Tibial nerve (tissue), 4 donors: ENCODE measurements at regions not wholly inside any gene's neighbourhood (a gene's known extent, or its start where the extent isn't known, plus 50 kb on each side); places are given as distances from the start of the nearest gene placed in this dataset.

Source experiments
- DNase-seq, 2 donors: peaks; one replicate each; pipeline ENCODE4 v3.0.0-alpha.2; 2019; ENCODE audit warnings: low spot score in 2 of 2
- H3K27ac ChIP-seq, 4 donors: fragments of 200-600 bp; sonication (generic) in 3 of 4; one replicate each; pipeline ENCODE4 v1.5.1; 2017 to 2019; ENCODE audit warnings: mild to moderate bottlenecking in 1 of 4
- H3K27me3 ChIP-seq, 2 donors: fragments of 200-600 bp; sonication (generic) in 1 of 2; one replicate each; pipeline versions ENCODE4 v1.5.1 to v1.6.0; 2017 to 2019
- H3K36me3 ChIP-seq, 3 donors: fragments of 200-600 bp; sonication (generic); one replicate each; pipeline ENCODE4 v1.5.1; 2018 to 2019
- H3K4me1 ChIP-seq, 4 donors: fragments of 200-600 bp; sonication (generic) in 3 of 4; one replicate each; pipeline ENCODE4 v1.5.1; 2017 to 2019
- H3K4me3 ChIP-seq, 4 donors: fragments of 200-600 bp; sonication (generic) in 3 of 4; one replicate each; pipeline ENCODE4 v1.5.1; 2017 to 2019; ENCODE audit warnings: mild to moderate bottlenecking in 1 of 4, moderate library complexity in 1 of 4
- H3K9me3 ChIP-seq, 4 donors: fragments of 200-600 bp; sonication (generic) in 3 of 4; one replicate each; pipeline ENCODE4 v1.5.1; 2017 to 2019
- CTCF ChIP-seq, 5 experiments: fragments of 200-600 bp in 3 of 5; fragments of 450-650 bp in 2 of 5; sonication (generic) in 3 of 5; IDR thresholded peaks; one replicate each; pipeline ENCODE4 v1.5.1; 2016 to 2019; ENCODE audit warnings: antibody characterized with exemption in 5 of 5, mild to moderate bottlenecking in 3 of 5, moderate library complexity in 2 of 5
- EP300 ChIP-seq, 2 donors: sonication (generic); formaldehyde crosslinking; IDR thresholded peaks; one replicate each; pipeline ENCODE4 v1.6.1; 2017; ENCODE audit warnings: antibody characterized with exemption in 2 of 2, mild to moderate bottlenecking in 1 of 2
- POLR2A ChIP-seq, 2 donors: fragments of 450-650 bp; IDR thresholded peaks; one replicate each; pipeline ENCODE4 v1.6.1; 2017; ENCODE audit warnings: antibody characterized with exemption in 2 of 2, mild to moderate bottlenecking in 2 of 2, moderate library complexity in 2 of 2
- WGBS, 2 donors: methylation state at CpG; one replicate each; pipeline ENCODE4 v1.1.5; 2018; 5-methylcytosine and 5-hydroxymethylcytosine counted together

- WGBS, 2 donors = 94 to 97% methylated on average over 11 of the region's 11 CpGs
- Histone ChIP-seq H3K27me3 (no peaks in the 10 kb centered on the region), H3K9me3 (no peaks in the 10 kb centered on the region), H3K27ac (no peak overlapping the region), H3K36me3 (peaks cover 0 to 86% (median 5%) of the 10 kb centered on the region in 3 donors), H3K4me3 (no peak overlapping the region), H3K4me1 (no peaks in the 10 kb centered on the region)
- TF ChIP-seq CTCF (IDR thresholded peaks at IDR 0.05) (no peak), POLR2A (IDR thresholded peaks at IDR 0.05) (no peak), EP300 (IDR thresholded peaks at IDR 0.05) (no peak)
- no peak for DNase-seq
Measured at GRCh38 chr15:62711691-62712454, 330.7 kb upstream of the TPM1 start.

DNA sequence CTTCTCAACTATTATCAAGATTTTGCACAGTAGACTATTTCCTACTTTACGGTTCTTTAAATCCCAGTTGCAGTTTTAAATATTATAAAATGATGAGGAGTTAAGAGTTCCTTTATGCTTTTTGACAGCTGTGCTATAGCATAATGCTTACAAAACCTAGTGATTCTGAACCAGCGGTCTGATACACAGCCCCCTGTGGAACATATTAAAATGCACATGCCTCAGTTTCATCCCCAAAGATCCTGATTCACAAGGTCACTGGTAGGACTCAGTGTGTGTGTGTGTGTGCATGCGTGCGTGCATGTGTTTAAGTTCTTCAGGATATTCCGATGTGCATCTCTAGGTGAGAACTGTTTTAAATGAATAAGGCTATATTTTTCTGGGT is 330.1 kb upstream of the TPM1 start:
- DNase-seq = no peak
- Histone ChIP-seq H3K4me3 (no peak overlapping the region), H3K4me1 (no peaks in the 10 kb centered on the region), H3K9me3 (no peaks in the 10 kb centered on the region), H3K27me3 (no peaks in the 10 kb centered on the region), H3K27ac (no peak overlapping the region), H3K36me3 (peaks cover 0 to 86% (median 0%) of the 10 kb centered on the region in 3 donors)
- WGBS, 2 donors = 76 to 78% methylated on average over 5 of the region's 5 CpGs
- TF ChIP-seq CTCF (IDR thresholded peaks at IDR 0.05) (no peak), EP300 (IDR thresholded peaks at IDR 0.05) (no peak), POLR2A (IDR thresholded peaks at IDR 0.05) (no peak)

GRCh38 chr15:62715946-62716345 is 326.6 kb upstream of the TPM1 start:
- Histone ChIP-seq H3K27ac (no peak overlapping the region), H3K4me1 (no peaks in the 10 kb centered on the region), H3K27me3 (no peaks in the 10 kb centered on the region), H3K9me3 (no peaks in the 10 kb centered on the region), H3K36me3 (peaks cover 0 to 87% (median 5%) of the 10 kb centered on the region in 3 donors), H3K4me3 (no peak overlapping the region)
- no peak for TF ChIP-seq POLR2A (IDR thresholded peaks at IDR 0.05)
- TF ChIP-seq CTCF (IDR thresholded peaks at IDR 0.05) = no peak
- TF ChIP-seq EP300 (IDR thresholded peaks at IDR 0.05) = no peak
- DNase-seq = no peak

- WGBS, 2 donors = 90 to 97% methylated on average over 6 of the region's 6 CpGs
- DNase-seq = no peak
- peaks cover 0 to 78% (median 5%) of the 10 kb centered on the region in 3 donors for H3K36me3 ChIP-seq
- H3K4me3 ChIP-seq = no peak overlapping the region
- H3K4me1 ChIP-seq = no peaks in the 10 kb centered on the region
- H3K9me3 ChIP-seq = no peaks in the 10 kb centered on the region
- H3K27ac ChIP-seq = no peak overlapping the region
- TF ChIP-seq EP300 (IDR thresholded peaks at IDR 0.05) (no peak), CTCF (IDR thresholded peaks at IDR 0.05) (no peak), POLR2A (IDR thresholded peaks at IDR 0.05) (no peak)
- no peaks in the 10 kb centered on the region for H3K27me3 ChIP-seq
Measured at GRCh38 chr15:62717496-62717895, 325.1 kb upstream of the TPM1 start.

GRCh38 chr15:62719316-62719715 is 323.2 kb upstream of the TPM1 start:
- TF ChIP-seq EP300 (IDR thresholded peaks at IDR 0.05) = no peak
- TF ChIP-seq CTCF (IDR thresholded peaks at IDR 0.05) = no peak
- no peak for TF ChIP-seq POLR2A (IDR thresholded peaks at IDR 0.05)
- Histone ChIP-seq H3K4me1 (no peaks in the 10 kb centered on the region), H3K4me3 (no peak overlapping the region), H3K27ac (no peak overlapping the region), H3K9me3 (no peaks in the 10 kb centered on the region), H3K27me3 (no peaks in the 10 kb centered on the region), H3K36me3 (peaks cover 0 to 83% (median 5%) of the 10 kb centered on the region in 3 donors)
- no peak for DNase-seq
- 94 to 95% methylated on average over 5 of the region's 5 CpGs for WGBS, 2 donors
